Effector memory CD4-positive, alpha-beta T cell (primary cell): ENCODE measurements at regions not wholly inside any gene's neighbourhood (a gene's known extent, or its start where the extent isn't known, plus 50 kb on each side); places are given as distances from the start of the nearest gene placed in this dataset.
"Not testable (repeated sequence)": the region's sequence is repeated elsewhere in the genome, so short reads cannot be mapped to it uniquely, and the experiment has no call there.

Source experiments
- DNase-seq, 3 donors: peaks; one replicate each; pipeline ENCODE4 v3.0.0-alpha.2; 2020
- H3K27ac ChIP-seq: 2 replicates; pipeline ENCODE4 v1.7.0; 2013; ENCODE audit warnings: mild to moderate bottlenecking, low read length, moderate library complexity; ENCODE audit not compliant: insufficient read depth, poor library complexity, severe bottlenecking
- H3K27me3 ChIP-seq: replicated peaks from 2 replicates; pipeline ENCODE4 v1.7.0; 2013; ENCODE audit warnings: mild to moderate bottlenecking, low read length; ENCODE audit not compliant: insufficient read depth, control insufficient read depth, poor library complexity, severe bottlenecking
- H3K36me3 ChIP-seq: 2 replicates; pipeline ENCODE4 v1.7.0; 2013; ENCODE audit warnings: mild to moderate bottlenecking, low read length, moderate library complexity; ENCODE audit not compliant: control insufficient read depth, insufficient read depth
- H3K4me1 ChIP-seq: 2 replicates; pipeline ENCODE4 v1.7.0; 2013; ENCODE audit warnings: low read length, mild to moderate bottlenecking; ENCODE audit not compliant: control insufficient read depth, insufficient read depth, poor library complexity, severe bottlenecking
- H3K4me3 ChIP-seq: 2 replicates; pipeline ENCODE4 v1.7.0; 2013; ENCODE audit warnings: low read length, low read depth, mild to moderate bottlenecking; ENCODE audit not compliant: insufficient read depth, poor library complexity, severe bottlenecking
- H3K9me3 ChIP-seq: 2 replicates; pipeline ENCODE4 v1.7.0; 2013; ENCODE audit warnings: mild to moderate bottlenecking, low read length, moderate library complexity; ENCODE audit not compliant: control insufficient read depth

GRCh38 chr17:83159204-83160049 is 80.0 kb downstream of the METRNL start:
- H3K4me1 ChIP-seq: no peaks in the 10 kb centered on the region
- DNase-seq: no peak
- H3K4me3 ChIP-seq: no peak overlapping the region
- no peaks in the 10 kb centered on the region for H3K27me3 ChIP-seq
- H3K9me3 ChIP-seq: no peaks in the 10 kb centered on the region
- H3K36me3 ChIP-seq: no peaks in the 10 kb centered on the region
- H3K27ac ChIP-seq: no peak overlapping the region

GRCh38 chr17:83160443-83161297 is 81.3 kb downstream of the METRNL start:
- no peaks in the 10 kb centered on the region for H3K4me1 ChIP-seq
- no peak for DNase-seq
- H3K4me3 ChIP-seq: no peak overlapping the region
- H3K27ac ChIP-seq: no peak overlapping the region
- H3K9me3 ChIP-seq: no peaks in the 10 kb centered on the region
- no peaks in the 10 kb centered on the region for H3K36me3 ChIP-seq
- H3K27me3 ChIP-seq: no peaks in the 10 kb centered on the region

- Histone ChIP-seq H3K27me3 (no peaks in the 10 kb centered on the region), H3K36me3 (no peaks in the 10 kb centered on the region), H3K4me3 (no peak overlapping the region), H3K4me1 (no peaks in the 10 kb centered on the region), H3K27ac (no peak overlapping the region), H3K9me3 (no peaks in the 10 kb centered on the region)
- no peak for DNase-seq
These were observed 82.1 kb downstream of the METRNL start for GRCh38 chr17:83161298-83162034.

GRCh38 chr17:83162035-83162745 is 82.8 kb downstream of the METRNL start:
- H3K4me3 ChIP-seq: no peak overlapping the region
- H3K27ac ChIP-seq: no peak overlapping the region
- H3K9me3 ChIP-seq: no peaks in the 10 kb centered on the region
- DNase-seq: no peak
- H3K27me3 ChIP-seq: no peaks in the 10 kb centered on the region
- H3K4me1 ChIP-seq: no peaks in the 10 kb centered on the region
- no peaks in the 10 kb centered on the region for H3K36me3 ChIP-seq

GRCh38 chr17:83164490-83164889 is 85.1 kb downstream of the METRNL start:
- H3K36me3 ChIP-seq: no peaks in the 10 kb centered on the region
- DNase-seq: no peak
- no peaks in the 10 kb centered on the region for H3K9me3 ChIP-seq
- H3K27ac ChIP-seq: no peak overlapping the region
- no peaks in the 10 kb centered on the region for H3K27me3 ChIP-seq
- H3K4me1 ChIP-seq: no peaks in the 10 kb centered on the region
- H3K4me3 ChIP-seq: no peak overlapping the region

GRCh38 chr17:83170571-83171260 is 91.3 kb downstream of the METRNL start:
- H3K36me3 ChIP-seq: no peaks in the 10 kb centered on the region
- H3K27me3 ChIP-seq: no peaks in the 10 kb centered on the region
- no peaks in the 10 kb centered on the region for H3K9me3 ChIP-seq
- H3K4me3 ChIP-seq: no peak overlapping the region
- H3K4me1 ChIP-seq: no peaks in the 10 kb centered on the region
- DNase-seq: no peak
- no peak overlapping the region for H3K27ac ChIP-seq

GRCh38 chr17:83171661-83172060 is 92.3 kb downstream of the METRNL start:
- Histone ChIP-seq H3K4me1 (no peaks in the 10 kb centered on the region), H3K36me3 (no peaks in the 10 kb centered on the region), H3K27ac (no peak overlapping the region), H3K4me3 (no peak overlapping the region), H3K27me3 (no peaks in the 10 kb centered on the region), H3K9me3 (no peaks in the 10 kb centered on the region)
- no peak for DNase-seq

- not testable (repeated sequence) for H3K27me3 ChIP-seq, H3K4me3 ChIP-seq, DNase-seq, H3K36me3 ChIP-seq, H3K4me1 ChIP-seq, H3K9me3 ChIP-seq, H3K27ac ChIP-seq
These were observed 92.7 kb downstream of the METRNL start for GRCh38 chr17:83172099-83172498.

- H3K9me3 ChIP-seq, H3K27ac ChIP-seq, H3K4me3 ChIP-seq, H3K4me1 ChIP-seq, DNase-seq, H3K36me3 ChIP-seq, H3K27me3 ChIP-seq: not testable (repeated sequence)
These were observed 93.2 kb downstream of the METRNL start for GRCh38 chr17:83172646-83173045.
